Gastroesophageal sphincter (tissue), 4 donors: ENCODE measurements at regions not wholly inside any gene's neighbourhood (a gene's known extent, or its start where the extent isn't known, plus 50 kb on each side); places are given as distances from the start of the nearest gene placed in this dataset.

Experiments
- ATAC-seq: fragments of 150-250 bp; one replicate; pipeline ENCODE4 v1.9.1; 2016; ENCODE audit warnings: mild to moderate bottlenecking, moderate library complexity
- H3K27ac ChIP-seq, 4 donors: fragments of 200-600 bp; sonication (generic) in 3 of 4; 1 replicate in 3 of 4; 2 replicates in 1 of 4; pipeline ENCODE4 v1.5.1; 2016 to 2019
- H3K27me3 ChIP-seq: fragments of 200-600 bp; sonication (generic); one replicate; pipeline ENCODE4 v1.5.1; 2019
- H3K36me3 ChIP-seq, 2 donors: fragments of 200-600 bp; sonication (generic); one replicate each; pipeline ENCODE4 v1.5.1; 2019; ENCODE audit warnings: control low read depth in 1 of 2
- H3K4me1 ChIP-seq, 3 donors: fragments of 200-600 bp; sonication (generic); 1 replicate in 2 of 3; 2 replicates in 1 of 3; pipeline ENCODE4 v1.5.1; 2016 to 2019; ENCODE audit warnings: control low read depth in 2 of 3
- H3K4me3 ChIP-seq, 2 donors: fragments of 200-600 bp; sonication (generic); one replicate each; pipeline ENCODE4 v1.5.1; 2019; ENCODE audit warnings: mild to moderate bottlenecking in 1 of 2, moderate library complexity in 1 of 2
- H3K9me3 ChIP-seq, 3 donors: fragments of 200-600 bp; sonication (generic); one replicate each; pipeline ENCODE4 v1.5.1; 2017 to 2019; ENCODE audit warnings: control low read depth in 2 of 3
- EP300 ChIP-seq: sonication (generic); formaldehyde crosslinking; IDR thresholded peaks from one replicate; pipeline ENCODE4 v1.6.1; 2017; ENCODE audit warnings: antibody characterized with exemption, mild to moderate bottlenecking
- POLR2A ChIP-seq, 2 donors: fragments of 450-650 bp; IDR thresholded peaks; one replicate each; pipeline ENCODE4 v1.6.1; 2017; ENCODE audit warnings: antibody characterized with exemption in 2 of 2, mild to moderate bottlenecking in 2 of 2, moderate library complexity in 1 of 2
- POLR2AphosphoS5 ChIP-seq: sonication (generic); formaldehyde crosslinking; IDR thresholded peaks from one replicate; pipeline ENCODE4 v1.6.1; 2017; ENCODE audit warnings: antibody characterized with exemption
- WGBS, 2 donors: methylation state at CpG; one replicate each; pipeline ENCODE4 v1.1.5; 2018; ENCODE audit warnings: low coverage in 1 of 2; 5-methylcytosine and 5-hydroxymethylcytosine counted together
- TF ChIP-seq, protein P1 (sequence below), 4 experiments: fragments of 200-600 bp in 2 of 4; fragments of 450-650 bp in 2 of 4; sonication (generic) in 1 of 4; IDR thresholded peaks; one replicate each; pipeline ENCODE4 v1.5.1; 2017 to 2019; ENCODE audit warnings: antibody characterized with exemption in 4 of 4, mild to moderate bottlenecking in 2 of 4, moderate library complexity in 2 of 4

DNA sequence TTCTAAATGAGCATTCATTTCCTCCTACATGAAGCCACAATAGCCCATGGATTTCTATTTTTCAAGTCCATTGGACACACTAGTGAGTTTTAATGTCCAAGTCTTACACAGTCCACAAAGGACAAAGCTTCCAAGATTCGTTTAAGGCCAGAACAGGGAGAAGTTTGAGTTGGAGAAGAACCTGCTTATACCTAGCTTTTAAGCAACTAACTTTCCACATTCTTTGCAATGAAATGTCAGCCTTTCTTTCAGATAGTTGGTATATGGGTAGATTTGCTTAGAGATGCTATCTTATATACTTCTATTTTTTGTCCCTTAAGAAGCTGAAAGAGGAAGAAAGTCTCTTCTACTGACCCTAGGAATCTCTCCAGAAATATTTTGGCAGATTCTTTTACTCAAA is 66.1 kb upstream of the NPAS2 start:
- Histone ChIP-seq H3K27ac (peak overlapping the region in 1 of 4 donors; percentile 25), H3K9me3 (no peaks in the 10 kb centered on the region), H3K4me1 (peaks cover 4 to 44% (median 8%) of the 10 kb centered on the region in 3 donors), H3K27me3 (no peaks in the 10 kb centered on the region), H3K36me3 (no peaks in the 10 kb centered on the region), H3K4me3 (no peak overlapping the region)
- 70 to 89% methylated on average over 1 of the region's 1 CpG for WGBS, 2 donors
- no peak for ATAC-seq
- no peak for TF ChIP-seq EP300
- TF ChIP-seq POLR2A (IDR thresholded peaks at IDR 0.05), result no peak

DNA sequence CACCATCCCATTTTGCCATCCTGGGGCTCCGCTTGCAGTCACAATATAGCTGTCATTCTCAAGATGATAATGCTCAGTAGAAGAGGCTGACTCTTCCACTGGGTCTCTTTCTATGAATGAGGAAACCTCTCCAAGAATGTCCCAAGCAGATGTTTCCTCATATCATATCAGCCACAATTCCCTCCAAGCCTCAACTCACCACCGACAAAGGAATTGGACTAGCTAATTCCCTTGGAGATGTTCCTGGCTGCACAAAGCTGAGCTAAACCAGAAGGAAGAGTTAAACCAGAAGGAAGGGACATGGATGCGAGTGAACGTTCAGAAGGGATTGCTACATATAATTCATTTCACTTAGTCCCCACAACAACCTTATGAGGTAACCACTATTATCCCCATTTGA is 65.0 kb upstream of the NPAS2 start:
- Histone ChIP-seq H3K27me3 (no peaks in the 10 kb centered on the region), H3K4me1 (peaks cover 4 to 44% (median 8%) of the 10 kb centered on the region in 3 donors), H3K36me3 (no peaks in the 10 kb centered on the region), H3K27ac (peak overlapping the region in 2 of 4 donors; percentile 42 to 68), H3K4me3 (no peak overlapping the region), H3K9me3 (no peaks in the 10 kb centered on the region)
- peak; percentile 75 for ATAC-seq
- 44 to 49% methylated on average over 2 to 4 of the region's 4 CpGs for WGBS, 2 donors
- TF ChIP-seq EP300 (no peak), POLR2AphosphoS5 (peak; percentile 37), POLR2A (IDR thresholded peaks at IDR 0.05) (no peak)
- TF ChIP-seq, protein P1, sequence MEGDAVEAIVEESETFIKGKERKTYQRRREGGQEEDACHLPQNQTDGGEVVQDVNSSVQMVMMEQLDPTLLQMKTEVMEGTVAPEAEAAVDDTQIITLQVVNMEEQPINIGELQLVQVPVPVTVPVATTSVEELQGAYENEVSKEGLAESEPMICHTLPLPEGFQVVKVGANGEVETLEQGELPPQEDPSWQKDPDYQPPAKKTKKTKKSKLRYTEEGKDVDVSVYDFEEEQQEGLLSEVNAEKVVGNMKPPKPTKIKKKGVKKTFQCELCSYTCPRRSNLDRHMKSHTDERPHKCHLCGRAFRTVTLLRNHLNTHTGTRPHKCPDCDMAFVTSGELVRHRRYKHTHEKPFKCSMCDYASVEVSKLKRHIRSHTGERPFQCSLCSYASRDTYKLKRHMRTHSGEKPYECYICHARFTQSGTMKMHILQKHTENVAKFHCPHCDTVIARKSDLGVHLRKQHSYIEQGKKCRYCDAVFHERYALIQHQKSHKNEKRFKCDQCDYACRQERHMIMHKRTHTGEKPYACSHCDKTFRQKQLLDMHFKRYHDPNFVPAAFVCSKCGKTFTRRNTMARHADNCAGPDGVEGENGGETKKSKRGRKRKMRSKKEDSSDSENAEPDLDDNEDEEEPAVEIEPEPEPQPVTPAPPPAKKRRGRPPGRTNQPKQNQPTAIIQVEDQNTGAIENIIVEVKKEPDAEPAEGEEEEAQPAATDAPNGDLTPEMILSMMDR (IDR thresholded peaks at IDR 0.05), result no peak

DNA sequence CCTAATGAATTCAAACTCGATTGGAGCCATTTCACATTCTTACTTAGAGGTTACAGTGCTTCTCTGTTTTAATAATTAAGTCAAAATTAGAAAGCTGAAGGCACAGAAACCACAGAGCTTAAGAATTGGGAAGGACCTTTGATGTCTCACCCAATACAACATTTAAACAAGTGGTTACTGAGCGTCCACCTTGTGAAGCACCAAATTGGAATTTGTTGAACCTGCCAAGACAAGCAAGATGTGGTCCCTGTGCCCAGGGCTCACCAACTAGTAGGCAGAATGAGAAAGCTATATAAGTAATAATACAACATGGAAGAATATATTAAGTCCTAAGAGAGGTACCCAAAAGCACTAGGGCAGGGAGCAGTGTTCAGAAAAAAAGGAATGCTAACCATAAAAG is 64.5 kb upstream of the NPAS2 start:
- Histone ChIP-seq H3K27ac (peak overlapping the region in 2 of 4 donors; percentile 42 to 68), H3K4me3 (no peak overlapping the region), H3K36me3 (no peaks in the 10 kb centered on the region), H3K9me3 (no peaks in the 10 kb centered on the region), H3K27me3 (no peaks in the 10 kb centered on the region), H3K4me1 (peaks cover 4 to 44% (median 8%) of the 10 kb centered on the region in 3 donors)
- TF ChIP-seq EP300 (no peak), POLR2AphosphoS5 (no peak), POLR2A (IDR thresholded peaks at IDR 0.05) (no peak)
- TF ChIP-seq, protein P1 (IDR thresholded peaks at IDR 0.05), result no peak
- WGBS, 2 donors, result 38 to 39% methylated on average over 2 of the region's 2 CpGs
- ATAC-seq, result no peak

DNA sequence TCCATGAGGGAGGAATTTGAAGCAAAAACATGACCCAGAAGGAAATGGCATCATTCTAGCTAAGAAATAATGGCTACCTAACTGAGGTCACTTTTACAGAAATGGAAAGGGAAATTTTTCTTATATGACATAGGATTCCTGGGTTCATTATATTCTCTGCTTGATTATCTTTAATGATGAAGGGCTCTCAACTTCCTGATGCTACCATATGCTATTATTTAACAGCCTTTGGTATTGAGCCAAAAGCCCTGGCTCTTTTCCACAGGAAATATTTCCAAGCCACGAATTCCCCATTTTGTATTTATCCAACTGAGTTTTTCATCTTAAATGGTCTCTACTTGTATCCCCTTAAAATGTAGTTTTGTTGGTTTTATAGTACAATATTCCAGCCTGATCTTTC is 63.2 kb upstream of the NPAS2 start:
- TF ChIP-seq EP300 (no peak), POLR2AphosphoS5 (no peak), POLR2A (IDR thresholded peaks at IDR 0.05) (no peak)
- TF ChIP-seq, protein P1 (IDR thresholded peaks at IDR 0.05), result no peak
- WGBS, 2 donors, result 8 to 12% methylated on average over 1 of the region's 1 CpG

DNA sequence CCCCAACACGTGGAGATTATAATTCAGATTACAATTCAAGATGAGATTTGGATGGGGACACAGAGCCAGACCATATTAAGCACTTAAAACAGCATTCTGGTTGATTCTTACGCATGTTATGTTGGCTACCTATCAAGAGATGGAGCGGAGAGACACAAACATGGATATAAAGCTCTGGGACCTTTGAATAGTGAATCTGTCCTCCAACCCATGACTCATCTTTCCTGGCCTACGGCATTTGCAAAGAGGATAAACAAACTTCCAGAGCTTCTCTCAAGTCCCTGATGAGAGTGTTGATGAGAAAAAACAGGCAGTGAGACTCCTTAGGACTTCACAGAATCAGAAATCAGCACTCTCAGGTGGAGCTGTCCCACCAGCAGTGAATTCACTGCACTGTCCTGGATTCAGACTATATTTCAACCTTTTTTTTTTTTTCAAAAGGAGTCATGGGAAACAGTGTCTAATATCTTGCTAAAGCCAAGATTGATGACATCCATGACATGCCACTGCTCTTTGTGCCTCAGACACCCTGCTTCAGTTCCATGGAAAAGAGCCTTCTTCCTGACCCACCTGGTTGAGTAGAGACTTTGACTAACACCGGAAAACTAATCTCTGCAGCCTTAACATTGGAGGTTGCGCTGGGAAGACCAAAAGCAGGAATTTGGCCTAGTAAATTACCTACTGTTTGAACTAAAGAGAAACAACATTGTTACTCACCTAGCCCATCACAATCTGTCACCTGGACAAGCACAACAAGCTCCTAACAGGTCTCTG is 62.1 kb upstream of the NPAS2 start:
- peak; percentile 75 for ATAC-seq

More for the DNA sequence above, 63.2 kb upstream of the NPAS2 start:
- no peaks in the 10 kb centered on the region for H3K36me3 ChIP-seq
- no peak for ATAC-seq
- H3K27ac ChIP-seq, result peak overlapping the region in 3 of 4 donors; percentile 38 to 75 (median 68)
- no peaks in the 10 kb centered on the region for H3K9me3 ChIP-seq
- no peak overlapping the region for H3K4me3 ChIP-seq
- H3K27me3 ChIP-seq, result no peaks in the 10 kb centered on the region
- peaks cover 4 to 44% (median 8%) of the 10 kb centered on the region in 3 donors for H3K4me1 ChIP-seq

DNA sequence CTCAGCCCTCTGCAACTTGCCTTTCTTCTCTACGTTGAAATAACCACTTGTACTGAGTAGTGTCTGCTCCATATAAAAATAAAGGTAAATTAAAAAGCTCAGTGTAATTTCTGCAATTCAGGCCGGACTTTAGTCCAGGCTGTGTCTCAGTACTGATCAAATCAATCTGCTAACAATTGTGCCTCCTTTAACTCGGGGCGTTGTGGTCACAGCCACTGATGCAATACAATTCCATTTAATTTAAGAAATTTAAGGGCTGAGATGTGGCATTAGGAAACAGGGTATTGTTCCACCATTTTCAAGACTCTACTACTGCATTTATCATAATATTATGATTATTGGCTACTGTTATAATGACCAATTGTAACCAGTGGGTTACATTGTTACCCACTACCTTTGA is 60.0 kb upstream of the NPAS2 start:
- no peak overlapping the region for H3K27ac ChIP-seq
- WGBS, 2 donors, result 86 to 88% methylated on average over 1 to 4 of the region's 4 CpGs
- TF ChIP-seq EP300 (no peak), POLR2AphosphoS5 (no peak), POLR2A (IDR thresholded peaks at IDR 0.05) (no peak)
- TF ChIP-seq, protein P1 (IDR thresholded peaks at IDR 0.05), result no peak
- no peaks in the 10 kb centered on the region for H3K27me3 ChIP-seq
- H3K36me3 ChIP-seq, result no peaks in the 10 kb centered on the region
- peaks cover 0 to 19% (median 4%) of the 10 kb centered on the region in 3 donors for H3K4me1 ChIP-seq
- H3K9me3 ChIP-seq, result no peaks in the 10 kb centered on the region
- no peak overlapping the region for H3K4me3 ChIP-seq
- no peak for ATAC-seq

More for the DNA sequence above, 62.1 kb upstream of the NPAS2 start:
- Histone ChIP-seq H3K27me3 (no peaks in the 10 kb centered on the region), H3K27ac (peak overlapping the region in 3 of 4 donors; percentile 38 to 75 (median 68)), H3K4me1 (peaks cover 4 to 35% (median 4%) of the 10 kb centered on the region in 3 donors), H3K4me3 (no peak overlapping the region), H3K36me3 (no peaks in the 10 kb centered on the region), H3K9me3 (no peaks in the 10 kb centered on the region)
- TF ChIP-seq POLR2A (IDR thresholded peaks at IDR 0.05) (no peak), POLR2AphosphoS5 (peak; percentile 35)
- 43 to 46% methylated on average over 4 to 6 of the region's 6 CpGs for WGBS, 2 donors
